Gastrocnemius medialis (tissue), 4 donors: ENCODE measurements at regions not wholly inside any gene's neighbourhood (a gene's known extent, or its start where the extent isn't known, plus 50 kb on each side); places are given as distances from the start of the nearest gene placed in this dataset.

Experiments
- ATAC-seq, 2 donors: fragments of 150-250 bp; one replicate each; pipeline ENCODE4 v1.9.1; 2016
- DNase-seq, 2 donors: peaks; one replicate each; pipeline ENCODE4 v3.0.0-alpha.2; 2019
- H3K27ac ChIP-seq, 4 donors: fragments of 200-600 bp; sonication (generic); 1 replicate in 1 of 4; 2 replicates in 3 of 4; pipeline ENCODE4 v1.5.1; 2016 to 2018; ENCODE audit warnings: mild to moderate bottlenecking in 2 of 4, moderate library complexity in 1 of 4
- H3K27me3 ChIP-seq, 3 donors: fragments of 200-600 bp; sonication (generic) in 2 of 3; 1 replicate in 1 of 3; 2 replicates in 2 of 3; pipeline versions ENCODE4 v1.5.1 to v1.6.0; 2016 to 2019; ENCODE audit warnings: mild to moderate bottlenecking in 1 of 3, moderate library complexity in 1 of 3
- H3K36me3 ChIP-seq, 2 donors: fragments of 200-600 bp; sonication (generic) in 1 of 2; one replicate each; pipeline ENCODE4 v1.5.1; 2017 to 2018
- H3K4me1 ChIP-seq, 2 donors: fragments of 200-600 bp; sonication (generic) in 1 of 2; one replicate each; pipeline ENCODE4 v1.5.1; 2016 to 2017; ENCODE audit warnings: mild to moderate bottlenecking in 2 of 2
- H3K4me3 ChIP-seq, 4 donors: fragments of 200-600 bp; sonication (generic) in 3 of 4; 1 replicate in 1 of 4; 2 replicates in 3 of 4; pipeline ENCODE4 v1.5.1; 2016 to 2019; ENCODE audit warnings: mild to moderate bottlenecking in 2 of 4
- H3K9me3 ChIP-seq, 3 donors: fragments of 200-600 bp; sonication (generic) in 2 of 3; 1 replicate in 1 of 3; 2 replicates in 2 of 3; pipeline ENCODE4 v1.5.1; 2016 to 2019
- CTCF ChIP-seq, 5 experiments: fragments of 450-650 bp in 3 of 5; fragments of 200-600 bp in 2 of 5; sonication (generic) in 2 of 5; IDR thresholded peaks in 4 of 5; conservative IDR thresholded peaks in 1 of 5; 1 replicate in 4 of 5; 2 replicates in 1 of 5; pipeline ENCODE4 v1.5.1; 2016 to 2019; ENCODE audit warnings: antibody characterized with exemption in 5 of 5, mild to moderate bottlenecking in 3 of 5, moderate library complexity in 3 of 5
- POLR2A ChIP-seq, 2 donors: fragments of 450-650 bp; IDR thresholded peaks; one replicate each; pipeline ENCODE4 v1.6.1; 2017; ENCODE audit warnings: antibody characterized with exemption in 2 of 2, mild to moderate bottlenecking in 2 of 2, moderate library complexity in 2 of 2
- in situ Hi-C, 4 donors: fragments of 200-750 bp; cut with MboI; loops; one replicate each; pipeline versions ENCODE4 v1.15.0 to v1.8.0; 2017; ENCODE audit warnings: low sequenced_read_pairs in 4 of 4
- intact Hi-C: fragments of 100-400 bp; cut with DNase I; formaldehyde crosslinking; loops from one replicate; pipeline ENCODE4 v1.15.1; 2023; ENCODE audit warnings: low total_unique reads

DNA sequence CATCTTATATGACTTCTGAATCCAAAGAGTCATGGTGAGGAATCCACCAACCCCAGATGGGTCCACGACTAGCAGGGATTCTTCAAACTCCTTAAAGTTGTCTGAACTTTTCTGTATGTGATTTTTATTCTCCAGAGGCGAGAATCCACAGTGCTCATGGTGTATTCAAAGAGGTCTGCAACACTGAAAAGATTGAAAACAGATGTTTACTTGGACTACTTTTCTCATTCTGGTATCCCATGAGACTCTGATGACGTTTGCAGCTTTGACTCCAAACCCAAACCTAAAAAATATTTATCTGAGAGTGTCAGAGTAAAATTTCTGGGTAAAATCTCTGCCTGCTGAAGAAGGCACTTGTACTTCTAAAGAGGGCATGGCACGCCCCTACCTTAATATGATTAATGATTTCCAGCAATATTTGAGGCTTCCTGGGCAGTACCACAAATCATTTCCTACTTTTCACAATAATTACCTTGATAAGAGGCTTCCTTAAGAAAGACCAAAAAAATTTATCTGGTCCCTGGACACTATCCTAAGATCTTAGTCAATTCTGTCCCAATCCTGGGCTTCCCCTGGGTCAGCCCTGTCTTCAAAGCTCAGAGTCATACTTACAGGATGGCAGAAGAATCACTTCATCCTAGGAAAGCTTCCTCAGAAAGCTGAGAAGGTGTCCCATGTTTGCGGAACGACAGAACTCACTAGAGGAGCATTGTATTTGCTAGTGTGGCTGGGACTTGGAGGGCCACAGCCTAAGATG is 76.5 kb upstream of the MAP10 start:
- TF ChIP-seq POLR2A (IDR thresholded peaks at IDR 0.05) (no peak), CTCF (IDR thresholded peaks at IDR 0.05 in 4 of 5, conservative IDR thresholded peaks at IDR 0.05 in 1 of 5) (no peak)
- no peaks in the 10 kb centered on the region for H3K27me3 ChIP-seq
- in situ Hi-C loops, result no loop called here
- H3K4me1 ChIP-seq, result no peaks in the 10 kb centered on the region
- H3K36me3 ChIP-seq, result no peaks in the 10 kb centered on the region
- H3K27ac ChIP-seq, result peak overlapping the region in 2 of 4 donors; percentile 18 to 40
- no peak overlapping the region for H3K4me3 ChIP-seq
- intact Hi-C loops, result no loop called here
- ATAC-seq (peak; percentile 49 to 68), DNase-seq (no peak)
- H3K9me3 ChIP-seq, result no peaks in the 10 kb centered on the region

DNA sequence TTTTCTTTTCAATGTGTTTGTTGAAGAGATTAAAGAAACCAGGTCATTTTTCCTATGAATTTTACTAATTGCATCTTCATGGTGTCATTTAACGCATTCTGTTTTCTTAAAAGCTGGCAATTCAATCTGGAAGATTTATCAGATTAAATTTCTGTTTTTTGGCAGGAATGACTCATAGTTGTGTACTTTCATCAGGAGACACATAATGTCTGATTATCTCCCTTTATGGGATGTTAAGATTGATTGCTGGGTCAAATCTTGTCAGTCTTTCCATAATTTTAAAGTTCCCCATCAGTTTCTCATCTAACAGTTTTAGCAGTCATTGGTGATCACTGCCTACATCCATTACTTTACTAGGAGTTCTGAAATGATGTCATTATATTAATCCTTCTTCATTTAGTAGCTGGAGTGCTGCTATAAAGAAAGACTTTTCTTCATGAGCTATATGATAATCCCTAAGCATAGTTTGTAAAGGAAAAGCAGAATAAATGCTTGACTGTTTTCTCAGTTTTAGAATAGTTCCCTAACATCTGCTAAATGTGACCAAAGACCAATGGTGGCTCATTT is 72.8 kb upstream of the MAP10 start:
- no peak for DNase-seq
- no peaks in the 10 kb centered on the region for H3K4me1 ChIP-seq
- no peak overlapping the region for H3K27ac ChIP-seq
- intact Hi-C loops (no loop called here), in situ Hi-C loops (no loop called here)
- H3K9me3 ChIP-seq, result no peaks in the 10 kb centered on the region
- ATAC-seq, result no peak
- H3K4me3 ChIP-seq, result no peak overlapping the region
- TF ChIP-seq CTCF (IDR thresholded peaks at IDR 0.05 in 4 of 5, conservative IDR thresholded peaks at IDR 0.05 in 1 of 5), result no peak
- H3K36me3 ChIP-seq, result no peaks in the 10 kb centered on the region
- H3K27me3 ChIP-seq, result no peaks in the 10 kb centered on the region

- DNase-seq, result no peak
- Histone ChIP-seq H3K4me1 (no peaks in the 10 kb centered on the region), H3K9me3 (no peaks in the 10 kb centered on the region), H3K4me3 (no peak overlapping the region), H3K36me3 (no peaks in the 10 kb centered on the region), H3K27me3 (no peaks in the 10 kb centered on the region), H3K27ac (no peak overlapping the region)
- intact Hi-C loops (no loop called here), in situ Hi-C loops (no loop called here)
- no peak for ATAC-seq
- TF ChIP-seq CTCF (IDR thresholded peaks at IDR 0.05 in 4 of 5, conservative IDR thresholded peaks at IDR 0.05 in 1 of 5) (no peak), POLR2A (IDR thresholded peaks at IDR 0.05) (no peak)
These were observed 67.3 kb upstream of the MAP10 start for GRCh38 chr1:232737917-232738316.

- H3K36me3 ChIP-seq, result no peaks in the 10 kb centered on the region
- H3K27ac ChIP-seq, result no peak overlapping the region
- no peaks in the 10 kb centered on the region for H3K9me3 ChIP-seq
- no peaks in the 10 kb centered on the region for H3K27me3 ChIP-seq
- in situ Hi-C loops, result no loop called here
- ATAC-seq, result no peak
- H3K4me1 ChIP-seq, result no peaks in the 10 kb centered on the region
- intact Hi-C loops, result no loop called here
- H3K4me3 ChIP-seq, result no peak overlapping the region
- TF ChIP-seq POLR2A (IDR thresholded peaks at IDR 0.05) (no peak), CTCF (IDR thresholded peaks at IDR 0.05 in 4 of 5, conservative IDR thresholded peaks at IDR 0.05 in 1 of 5) (no peak)
- DNase-seq, result no peak
These were observed 61.2 kb upstream of the MAP10 start for GRCh38 chr1:232743999-232744398.
